HG02610 (cell line): ENCODE measurements at regions not wholly inside any gene's neighbourhood (a gene's known extent, or its start where the extent isn't known, plus 50 kb on each side); places are given as distances from the start of the nearest gene placed in this dataset.

ENCODE experiments used
- ATAC-seq: cut with Tn5 transposase; IDR thresholded peaks from one replicate; pipeline ENCODE4 v1.9.1; 2021; ENCODE audit warnings: mild to moderate bottlenecking, moderate library complexity; ENCODE audit not compliant: unreplicated experiment

GRCh38 chr6:130670142-130670541 is 157.1 kb upstream of the SMLR1 start:
- no peak for ATAC-seq

- ATAC-seq: no peak
These were observed 156.1 kb upstream of the SMLR1 start for GRCh38 chr6:130671119-130671518.

DNA sequence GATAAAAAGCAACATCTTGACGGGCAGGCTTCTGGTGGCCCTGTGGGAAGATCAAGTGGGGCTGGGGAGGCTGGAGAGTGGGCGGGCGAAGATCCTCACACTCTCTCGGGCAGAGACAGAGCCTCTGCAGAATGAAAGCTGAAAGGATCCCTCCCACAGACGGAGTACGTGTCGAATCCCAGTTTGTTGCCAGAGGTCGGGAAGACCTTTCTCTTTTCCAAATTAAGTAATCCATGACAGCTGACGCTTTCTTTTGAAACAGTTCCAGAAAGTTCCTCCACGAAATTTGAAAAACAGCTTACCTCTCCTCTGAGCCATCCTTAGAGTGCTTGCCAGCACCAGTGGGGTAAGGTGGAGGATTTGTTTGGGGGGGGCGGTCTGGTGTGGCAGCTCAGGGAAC is 155.6 kb upstream of the SMLR1 start:
- ATAC-seq: no peak

GRCh38 chr6:130672153-130672552 is 155.1 kb upstream of the SMLR1 start:
- ATAC-seq: no peak

DNA sequence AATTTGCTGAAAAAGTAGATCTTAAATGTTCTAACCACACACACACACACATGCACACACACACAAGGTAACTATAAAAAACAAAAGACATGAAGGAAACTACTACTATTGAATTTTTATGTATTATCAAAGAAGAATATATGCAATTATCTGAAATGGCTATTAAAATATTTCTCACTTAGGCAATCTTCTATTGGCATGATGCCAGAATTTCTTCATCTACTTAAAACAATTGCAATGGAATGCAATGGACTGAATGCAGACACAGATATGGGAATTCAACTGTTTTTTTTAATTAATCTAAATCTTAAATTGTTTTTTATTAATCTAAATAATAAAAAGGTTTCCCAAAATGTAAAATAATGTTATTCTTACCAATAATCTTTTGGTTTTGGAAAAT is 152.6 kb upstream of the SMLR1 start:
- ATAC-seq: no peak

- ATAC-seq: no peak
These were observed 152.1 kb upstream of the SMLR1 start for GRCh38 chr6:130675072-130675471.

DNA sequence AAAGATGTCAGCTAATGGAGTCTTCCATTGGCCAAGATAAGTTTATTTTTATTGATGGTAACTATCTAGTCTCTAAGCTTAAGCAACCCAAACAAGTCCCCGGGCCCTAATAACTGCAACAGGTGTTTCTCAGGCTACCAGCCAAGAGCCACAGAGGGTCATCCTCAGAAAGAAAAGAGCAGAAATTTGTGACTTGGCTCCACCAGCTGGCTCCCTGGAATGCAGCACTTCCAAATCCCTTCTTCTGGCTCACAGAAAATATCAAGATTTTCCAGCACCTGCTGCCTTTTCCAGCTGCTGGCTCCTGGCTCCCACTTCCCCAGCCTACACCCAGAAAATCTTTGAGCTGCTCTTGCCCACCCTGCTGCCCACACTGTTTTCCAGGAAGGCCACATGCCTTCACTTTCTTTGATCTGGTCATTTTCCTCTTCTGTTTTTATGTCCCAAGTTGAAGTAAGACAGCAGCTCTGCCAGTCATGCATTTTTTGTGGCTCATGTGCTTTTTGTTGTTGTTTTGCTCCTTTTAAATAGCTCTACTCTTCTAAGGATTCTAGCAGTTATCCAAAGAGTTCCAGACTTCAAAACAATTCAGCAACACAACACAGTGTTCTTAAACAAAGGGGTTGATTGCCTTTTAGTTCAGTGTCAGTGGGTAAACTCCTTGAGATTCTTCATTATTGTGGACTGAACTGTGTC is 151.0 kb upstream of the SMLR1 start:
- no peak for ATAC-seq

GRCh38 chr6:130676773-130677144 is 150.4 kb upstream of the SMLR1 start:
- ATAC-seq: no peak

DNA sequence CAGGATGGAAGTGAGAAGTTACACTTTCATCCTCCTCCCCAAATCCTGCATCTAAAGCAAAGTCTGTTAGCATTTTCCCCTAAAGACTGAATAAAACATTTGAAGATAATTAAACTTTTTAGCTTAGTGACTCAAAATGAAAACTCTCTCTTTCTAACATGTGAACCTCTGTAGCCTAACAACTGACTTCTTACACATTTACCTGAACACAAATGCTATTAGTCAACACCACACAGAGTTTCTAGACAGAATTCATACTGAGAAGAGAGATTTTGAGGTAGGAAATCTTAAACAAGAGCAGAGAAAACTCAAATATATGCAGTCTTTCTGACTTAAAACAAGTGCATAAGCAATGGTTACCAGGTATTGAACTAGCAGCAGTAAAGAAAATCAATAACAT is 149.9 kb upstream of the SMLR1 start:
- no peak for ATAC-seq

DNA sequence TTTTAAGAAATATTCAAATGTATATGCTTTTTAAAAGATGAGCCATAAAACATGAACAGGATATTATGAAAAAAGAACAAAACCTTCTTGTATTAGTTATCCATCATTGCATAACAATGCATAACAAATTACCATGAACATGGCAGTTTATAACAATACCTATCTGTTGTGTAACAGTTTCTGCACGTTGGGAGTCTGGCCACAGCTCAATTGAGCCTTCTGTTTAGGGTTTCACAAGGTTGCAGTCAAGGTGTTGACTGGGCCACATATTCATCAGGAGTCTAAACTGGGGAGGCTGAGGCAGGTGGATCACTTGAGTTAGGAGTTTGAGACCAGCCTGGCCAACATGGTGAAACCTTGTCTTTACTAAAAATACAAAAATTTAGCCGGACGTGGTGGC is 149.4 kb upstream of the SMLR1 start:
- ATAC-seq: no peak

- no peak for ATAC-seq
These were observed 147.5 kb upstream of the SMLR1 start for GRCh38 chr6:130679684-130680083.

DNA sequence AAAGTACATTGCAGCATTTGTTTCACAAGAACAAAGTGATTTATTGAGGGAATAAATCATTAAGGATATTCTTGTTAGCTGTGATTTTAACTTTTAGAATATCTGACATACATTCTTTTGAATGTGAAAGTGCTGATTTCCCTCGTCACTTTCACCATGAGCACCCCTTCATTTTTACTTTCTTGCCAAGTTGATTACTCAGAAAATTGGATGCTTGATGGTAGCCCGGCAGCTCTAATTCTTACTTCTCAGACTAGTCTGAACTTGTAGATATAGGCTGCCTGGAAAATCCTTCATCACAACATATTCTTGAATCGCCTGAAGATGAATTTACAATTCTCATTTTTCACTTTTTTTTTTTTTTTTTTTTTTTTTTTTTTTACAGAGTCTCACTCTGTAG is 147.1 kb upstream of the SMLR1 start:
- ATAC-seq: no peak

DNA sequence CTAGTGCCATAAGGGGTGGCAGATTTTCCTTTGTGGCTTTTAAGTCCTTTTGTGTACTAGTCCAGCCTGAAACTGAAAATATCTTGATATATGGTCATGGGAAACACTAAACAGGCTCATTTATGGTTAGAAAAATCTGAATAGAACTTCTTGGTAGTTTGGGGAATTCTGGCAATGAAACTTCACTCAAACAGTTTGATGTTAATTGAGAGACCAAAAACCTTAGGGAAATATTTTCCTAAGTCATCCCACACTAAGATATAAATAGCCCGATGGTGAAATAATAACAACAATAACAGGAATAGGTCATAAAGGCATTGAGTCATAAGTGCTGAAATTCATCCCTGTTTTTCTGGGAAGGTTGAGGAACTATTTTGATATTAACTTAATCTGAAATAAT is 146.2 kb upstream of the SMLR1 start:
- no peak for ATAC-seq

- no peak for ATAC-seq
These were observed 145.1 kb upstream of the SMLR1 start for GRCh38 chr6:130682066-130682465.

GRCh38 chr6:130683761-130684517 is 143.3 kb upstream of the SMLR1 start:
- ATAC-seq: no peak

DNA sequence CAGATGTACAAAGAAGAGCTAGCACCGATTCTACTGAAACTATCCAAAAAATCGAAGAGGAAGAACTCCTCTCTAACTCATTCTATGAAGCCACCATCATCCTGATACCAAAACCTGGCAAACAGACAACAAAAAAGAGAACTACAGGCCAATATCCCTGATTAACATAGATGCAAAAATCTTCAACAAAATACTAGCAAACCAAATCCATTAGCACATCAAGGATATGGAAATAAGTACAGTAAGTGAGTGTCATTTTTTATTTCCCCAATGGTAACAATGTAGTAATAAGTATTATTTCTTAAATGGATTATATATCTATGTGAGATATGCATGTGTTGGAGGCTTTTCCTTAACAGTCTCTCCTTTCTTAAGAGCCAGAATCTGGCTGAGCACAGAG is 134.5 kb upstream of the SMLR1 start:
- no peak for ATAC-seq

DNA sequence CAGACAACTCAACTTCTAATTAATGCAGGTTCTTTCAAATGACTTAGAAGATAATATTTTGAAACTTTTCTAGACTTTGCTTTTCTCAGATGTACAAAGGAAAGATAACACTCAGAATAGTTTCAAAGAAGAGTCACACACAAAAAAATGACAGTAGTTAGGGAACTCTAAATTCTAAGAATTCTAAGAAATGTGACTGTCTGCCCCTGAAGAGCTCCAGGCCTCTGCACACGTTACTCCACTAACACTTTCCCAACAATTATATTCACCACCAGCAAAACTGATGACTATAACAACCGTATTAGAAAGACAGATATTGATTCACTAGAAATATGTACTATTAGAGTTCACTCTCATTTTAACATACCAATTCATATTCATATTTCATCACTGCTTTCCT is 133.3 kb upstream of the SMLR1 start:
- no peak for ATAC-seq

DNA sequence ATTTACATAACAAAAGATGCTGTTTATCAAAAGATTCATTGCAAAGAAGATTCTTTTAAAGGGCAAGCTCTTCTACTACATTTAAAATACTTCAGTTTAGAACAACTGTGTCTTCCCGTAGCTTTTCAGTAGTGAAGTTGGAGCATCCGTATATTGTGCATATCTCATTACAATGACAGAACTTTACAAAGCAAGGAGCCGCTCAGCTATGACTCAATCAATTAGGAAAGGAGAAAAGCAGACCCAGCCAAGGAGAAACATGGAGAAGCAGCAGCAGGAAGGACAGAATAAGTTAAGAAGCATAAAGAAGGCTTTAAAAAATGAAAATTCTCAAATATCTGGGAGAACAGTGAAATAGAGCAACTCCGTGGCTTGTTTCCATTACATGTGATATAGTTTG is 132.6 kb upstream of the SMLR1 start:
- no peak for ATAC-seq

DNA sequence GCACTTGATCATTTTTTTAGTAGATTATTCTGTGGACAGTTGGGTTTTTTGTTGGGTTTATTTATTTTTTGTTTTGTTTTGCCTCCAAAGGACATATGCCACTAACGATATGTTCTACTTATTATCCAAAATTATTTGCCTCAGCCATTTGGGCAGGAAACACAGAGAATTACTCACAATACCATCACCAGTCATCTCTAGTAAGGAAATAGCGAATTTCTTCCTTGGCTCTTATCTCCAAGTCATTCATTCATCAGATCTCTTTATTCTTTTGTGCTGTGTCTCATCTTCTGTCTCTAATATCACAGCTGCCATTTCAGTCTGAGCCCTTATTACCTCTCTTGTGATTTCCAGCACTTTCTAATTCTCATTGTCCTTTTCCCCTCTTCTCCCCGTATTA is 130.4 kb upstream of the SMLR1 start:
- ATAC-seq: no peak

DNA sequence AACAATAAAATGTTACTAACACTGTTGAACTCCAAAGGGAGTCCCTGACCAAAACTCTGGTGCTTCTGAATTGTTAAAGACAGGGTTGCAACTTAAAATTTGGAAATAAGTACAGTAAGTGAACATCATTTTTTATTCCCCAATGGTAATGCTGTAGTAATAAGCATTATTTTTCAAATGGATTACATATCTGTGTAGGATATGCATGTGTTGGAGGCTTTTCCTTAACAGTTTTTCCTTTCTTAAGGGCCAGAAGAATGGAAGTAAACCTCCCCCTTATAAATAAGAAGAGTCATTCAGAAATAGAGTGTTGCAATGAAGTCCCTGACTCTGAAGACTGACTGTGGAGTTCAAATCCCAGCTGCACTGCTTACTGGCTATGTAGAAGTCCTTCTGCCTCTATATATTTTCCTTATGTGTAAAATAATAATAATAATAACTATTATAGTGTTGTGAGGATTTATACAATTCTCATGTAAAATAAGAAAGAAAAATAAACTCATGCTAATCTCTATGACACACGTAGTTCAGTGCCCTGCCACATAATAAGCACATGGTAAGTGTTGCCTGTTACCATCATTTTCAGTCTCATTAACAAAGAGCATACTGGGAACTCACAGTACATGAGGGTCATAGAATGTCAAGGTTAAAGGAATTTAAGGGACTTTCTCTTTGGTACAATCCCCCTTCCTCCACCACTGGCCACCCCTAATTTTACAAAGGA is 129.8 kb upstream of the SMLR1 start:
- ATAC-seq: peak; percentile 21

GRCh38 chr6:130697995-130698535 is 129.1 kb upstream of the SMLR1 start:
- ATAC-seq: peak; percentile 88

DNA sequence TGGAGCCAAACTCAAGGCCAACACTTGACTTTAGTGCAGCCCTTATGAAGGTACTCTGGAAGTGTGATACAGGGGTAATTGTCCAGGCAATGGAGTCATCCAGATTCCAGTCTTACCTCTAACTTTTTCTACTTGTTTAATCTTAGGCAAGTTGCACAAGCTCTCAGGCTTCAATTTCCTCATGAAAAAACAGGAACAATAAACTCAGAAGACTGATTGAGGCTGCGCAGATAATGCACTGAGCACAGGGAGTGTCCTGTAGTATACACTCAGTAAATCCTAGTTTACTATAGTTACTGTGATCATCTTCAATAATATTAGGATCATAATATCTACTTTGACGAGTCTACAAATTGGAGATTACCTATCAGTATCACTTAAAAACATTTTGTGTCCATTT is 127.5 kb upstream of the SMLR1 start:
- ATAC-seq: no peak
